GM12875 (cell line): ENCODE measurements at regions not wholly inside any gene's neighbourhood (a gene's known extent, or its start where the extent isn't known, plus 50 kb on each side); places are given as distances from the start of the nearest gene placed in this dataset.

Source experiments
- H3K4me3 ChIP-seq: one replicate; pipeline ENCODE4 v1.5.1; 2011; ENCODE audit warnings: low read depth, low read length, control low read depth
- TF ChIP-seq, protein P1 (sequence below): IDR thresholded peaks from 2 replicates; pipeline ENCODE4 v1.5.1; 2011; ENCODE audit warnings: low read depth, mild to moderate bottlenecking, control low read depth, inconsistent platforms, low read length, moderate library complexity, borderline replicate concordance; ENCODE audit not compliant: insufficient read depth

GRCh38 chr18:76643199-76643598 lies 148.2 kb upstream of the ZNF516 start:
- TF ChIP-seq, protein P1, sequence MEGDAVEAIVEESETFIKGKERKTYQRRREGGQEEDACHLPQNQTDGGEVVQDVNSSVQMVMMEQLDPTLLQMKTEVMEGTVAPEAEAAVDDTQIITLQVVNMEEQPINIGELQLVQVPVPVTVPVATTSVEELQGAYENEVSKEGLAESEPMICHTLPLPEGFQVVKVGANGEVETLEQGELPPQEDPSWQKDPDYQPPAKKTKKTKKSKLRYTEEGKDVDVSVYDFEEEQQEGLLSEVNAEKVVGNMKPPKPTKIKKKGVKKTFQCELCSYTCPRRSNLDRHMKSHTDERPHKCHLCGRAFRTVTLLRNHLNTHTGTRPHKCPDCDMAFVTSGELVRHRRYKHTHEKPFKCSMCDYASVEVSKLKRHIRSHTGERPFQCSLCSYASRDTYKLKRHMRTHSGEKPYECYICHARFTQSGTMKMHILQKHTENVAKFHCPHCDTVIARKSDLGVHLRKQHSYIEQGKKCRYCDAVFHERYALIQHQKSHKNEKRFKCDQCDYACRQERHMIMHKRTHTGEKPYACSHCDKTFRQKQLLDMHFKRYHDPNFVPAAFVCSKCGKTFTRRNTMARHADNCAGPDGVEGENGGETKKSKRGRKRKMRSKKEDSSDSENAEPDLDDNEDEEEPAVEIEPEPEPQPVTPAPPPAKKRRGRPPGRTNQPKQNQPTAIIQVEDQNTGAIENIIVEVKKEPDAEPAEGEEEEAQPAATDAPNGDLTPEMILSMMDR, result no peak
- H3K4me3 ChIP-seq, result no peak overlapping the region

DNA sequence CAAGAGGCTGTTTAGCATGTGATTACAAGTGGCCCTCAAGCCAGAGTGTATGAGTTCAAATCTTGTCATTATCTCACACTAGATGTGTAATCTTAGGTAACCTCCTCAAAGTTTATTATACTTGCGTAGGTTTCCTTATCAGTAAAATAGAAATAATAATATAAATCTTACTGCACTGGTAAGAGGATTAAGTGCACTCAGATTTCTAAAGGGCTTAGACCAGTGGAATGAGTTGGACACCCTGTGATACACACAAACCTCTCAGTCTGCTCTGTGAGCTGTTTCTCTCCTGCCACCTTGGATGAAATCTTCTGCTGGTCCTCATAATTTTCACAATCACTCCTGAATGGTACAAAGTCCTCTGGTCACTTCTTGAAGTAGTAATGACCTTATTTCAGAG lies 145.4 kb upstream of the ZNF516 start:
- H3K4me3 ChIP-seq, result no peak overlapping the region

GRCh38 chr18:76634564-76634963 lies 139.5 kb upstream of the ZNF516 start:
- TF ChIP-seq, protein P1, result no peak

More for the DNA sequence above, 145.4 kb upstream of the ZNF516 start:
- TF ChIP-seq, protein P1, result no peak

GRCh38 chr18:76633588-76634269 lies 138.7 kb upstream of the ZNF516 start:
- H3K4me3 ChIP-seq, result no peak overlapping the region
- TF ChIP-seq, protein P1, result no peak

More at GRCh38 chr18:76634564-76634963, 139.5 kb upstream of the ZNF516 start:
- H3K4me3 ChIP-seq, result no peak overlapping the region

DNA sequence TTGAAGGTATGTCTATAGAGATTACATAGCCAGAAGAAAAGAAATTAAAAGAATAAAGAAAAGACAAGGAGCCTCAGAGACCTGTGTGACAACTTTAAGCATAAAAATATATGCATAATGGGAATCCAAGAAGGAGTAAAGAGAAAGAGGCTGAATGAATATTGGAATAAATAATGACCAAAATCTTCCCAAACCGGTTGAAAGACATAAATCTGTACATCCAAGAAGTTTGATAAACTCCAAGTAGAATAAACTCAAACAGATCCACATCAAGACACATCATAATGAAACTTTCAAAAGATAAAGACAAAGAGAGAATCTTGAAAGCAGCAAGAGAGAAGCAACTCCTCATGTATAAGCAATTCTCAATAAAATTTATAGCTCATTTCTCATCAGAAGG lies 132.4 kb upstream of the ZNF516 start:
- H3K4me3 ChIP-seq, result no peak overlapping the region
- TF ChIP-seq, protein P1, result no peak

DNA sequence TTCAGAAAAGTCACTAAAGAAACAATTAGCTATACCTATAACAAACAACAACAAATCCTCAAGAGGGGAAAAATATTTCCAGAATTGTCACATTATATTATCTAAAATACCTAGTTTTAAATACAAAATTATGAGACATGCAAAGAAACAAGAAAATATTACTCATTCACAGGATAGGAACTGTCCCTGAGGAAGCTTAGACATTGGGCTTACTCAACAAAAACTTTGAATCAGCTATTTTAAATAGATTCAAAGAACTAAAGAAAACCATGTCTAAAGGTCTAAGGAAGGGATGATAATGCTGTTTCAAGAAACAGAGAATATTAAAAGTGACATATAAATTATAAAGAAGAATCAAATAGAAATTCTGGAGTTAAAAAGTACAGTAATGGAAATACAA lies 131.9 kb upstream of the ZNF516 start:
- no peak overlapping the region for H3K4me3 ChIP-seq
- TF ChIP-seq, protein P1, result no peak

GRCh38 chr18:76622651-76623050 lies 127.6 kb upstream of the ZNF516 start:
- no peak overlapping the region for H3K4me3 ChIP-seq
- TF ChIP-seq, protein P1, result no peak
